Adrenal gland (tissue), 5 donors: ENCODE measurements at regions not wholly inside any gene's neighbourhood (a gene's known extent, or its start where the extent isn't known, plus 50 kb on each side); places are given as distances from the start of the nearest gene placed in this dataset.

Experiments
- POLR2A ChIP-seq, 2 donors: fragments of 450-650 bp; IDR thresholded peaks; one replicate each; pipeline ENCODE4 v1.6.1; 2017; ENCODE audit warnings: antibody characterized with exemption in 2 of 2, mild to moderate bottlenecking in 2 of 2, moderate library complexity in 1 of 2
- TF ChIP-seq, protein P1 (sequence below), 6 experiments: fragments of 450-650 bp in 4 of 6; fragments of 200-600 bp in 2 of 6; sonication (generic) in 1 of 6; IDR thresholded peaks; 1 replicate in 5 of 6; 2 replicates in 1 of 6; pipeline versions ENCODE4 v1.5.1 to v1.8.0; 2016 to 2021; ENCODE audit warnings: antibody characterized with exemption in 6 of 6, mild to moderate bottlenecking in 2 of 6, moderate library complexity in 1 of 6
- donor health status: DM: no; HTN: no; CAD: no.

DNA sequence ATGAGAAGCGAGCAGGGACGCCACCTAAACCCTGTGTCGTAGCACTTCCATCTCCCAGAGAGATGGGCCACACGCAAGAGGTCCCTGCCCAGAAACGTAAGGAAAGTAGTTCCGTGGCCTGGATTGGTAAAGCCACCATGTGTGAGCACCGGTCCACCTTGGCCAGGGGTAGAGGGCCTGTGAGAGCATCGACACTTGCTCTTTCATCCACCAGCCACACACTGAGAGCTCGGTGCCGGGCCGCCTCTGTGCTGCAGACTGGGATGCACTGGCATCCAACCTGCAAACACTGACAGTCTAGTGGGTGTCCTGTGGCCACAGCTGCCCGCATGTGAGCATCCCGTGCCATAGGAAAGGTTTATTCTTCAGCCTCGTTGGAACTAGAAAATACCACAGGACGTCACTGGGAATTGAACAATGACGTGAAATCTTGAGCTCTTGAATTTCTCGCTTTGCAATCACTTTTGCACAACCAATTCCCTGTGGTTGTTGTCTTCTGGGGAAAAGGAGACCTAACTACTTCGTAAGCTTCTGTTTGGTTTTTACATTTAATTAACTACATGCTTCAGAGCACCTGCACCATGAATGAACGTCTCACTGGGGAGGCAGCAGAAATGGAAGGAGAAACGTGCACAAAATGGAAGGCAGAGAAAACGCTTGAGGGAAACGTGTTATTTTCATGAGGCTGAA, 212.0 kb upstream of the RAB6C start:
- TF ChIP-seq POLR2A (IDR thresholded peaks at IDR 0.05) = no peak
- TF ChIP-seq, protein P1, sequence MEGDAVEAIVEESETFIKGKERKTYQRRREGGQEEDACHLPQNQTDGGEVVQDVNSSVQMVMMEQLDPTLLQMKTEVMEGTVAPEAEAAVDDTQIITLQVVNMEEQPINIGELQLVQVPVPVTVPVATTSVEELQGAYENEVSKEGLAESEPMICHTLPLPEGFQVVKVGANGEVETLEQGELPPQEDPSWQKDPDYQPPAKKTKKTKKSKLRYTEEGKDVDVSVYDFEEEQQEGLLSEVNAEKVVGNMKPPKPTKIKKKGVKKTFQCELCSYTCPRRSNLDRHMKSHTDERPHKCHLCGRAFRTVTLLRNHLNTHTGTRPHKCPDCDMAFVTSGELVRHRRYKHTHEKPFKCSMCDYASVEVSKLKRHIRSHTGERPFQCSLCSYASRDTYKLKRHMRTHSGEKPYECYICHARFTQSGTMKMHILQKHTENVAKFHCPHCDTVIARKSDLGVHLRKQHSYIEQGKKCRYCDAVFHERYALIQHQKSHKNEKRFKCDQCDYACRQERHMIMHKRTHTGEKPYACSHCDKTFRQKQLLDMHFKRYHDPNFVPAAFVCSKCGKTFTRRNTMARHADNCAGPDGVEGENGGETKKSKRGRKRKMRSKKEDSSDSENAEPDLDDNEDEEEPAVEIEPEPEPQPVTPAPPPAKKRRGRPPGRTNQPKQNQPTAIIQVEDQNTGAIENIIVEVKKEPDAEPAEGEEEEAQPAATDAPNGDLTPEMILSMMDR (IDR thresholded peaks at IDR 0.05) = no peak
